Erythroblast (primary cell): ENCODE measurements at regions not wholly inside any gene's neighbourhood (a gene's known extent, or its start where the extent isn't known, plus 50 kb on each side); places are given as distances from the start of the nearest gene placed in this dataset.

ENCODE experiments used
- GATA1 ChIP-seq: IDR thresholded peaks from 2 replicates; pipeline ENCODE4 v1.6.1; 2011; ENCODE audit warnings: low read depth, mild to moderate bottlenecking, control low read depth, low read length, moderate library complexity
- POLR2A ChIP-seq: IDR thresholded peaks from 2 replicates; pipeline ENCODE4 v1.6.1; 2011; ENCODE audit warnings: mild to moderate bottlenecking, low read length

- TF ChIP-seq POLR2A (no peak), GATA1 (no peak)
These were observed 272.2 kb upstream of the GYPC start for GRCh38 chr2:126383800-126384199.
